ENCODE measurements at regions not wholly inside any gene's neighbourhood (a gene's known extent, or its start where the extent isn't known, plus 50 kb on each side); places are given as distances from the start of the nearest gene placed in this dataset.

DNA sequence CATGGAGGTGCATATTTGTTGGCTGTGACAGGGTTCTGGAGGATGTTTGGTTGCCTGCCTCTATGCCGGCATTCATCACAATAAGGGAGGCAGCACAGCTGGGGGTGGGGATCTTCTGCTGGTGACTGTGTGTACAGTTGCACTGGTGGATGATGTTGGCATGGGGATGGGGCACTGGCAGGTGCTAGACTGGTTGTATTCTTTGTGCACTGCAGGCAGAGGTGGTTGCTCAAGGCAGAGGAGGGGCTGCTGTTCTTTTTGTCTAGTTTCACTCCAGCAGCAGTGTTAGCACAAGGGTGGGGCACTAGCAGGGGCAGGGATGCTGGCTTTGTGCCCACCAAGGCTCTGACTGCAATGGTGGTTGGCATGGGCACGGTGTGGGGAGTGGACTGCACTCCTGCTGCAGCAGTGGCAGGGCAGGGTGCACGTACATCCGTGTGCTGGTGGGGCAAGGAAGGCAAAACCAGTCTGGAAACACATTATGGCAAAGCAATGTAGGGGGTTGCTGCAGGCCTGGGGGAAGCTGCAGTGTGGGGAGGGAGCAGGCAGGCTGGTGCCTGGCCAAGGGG lies 69.3 kb downstream of the ISOC1 start:
- no peak overlapping the region for H3K9ac ChIP-seq (ENCODE audit: low read length)
- no peak overlapping the region for H2AFZ ChIP-seq (ENCODE audit: low read depth, low read length)
- no peak overlapping the region for H3K4me3 Mint-ChIP-seq (ENCODE audit: unreplicated experiment)
- H3K36me3 Mint-ChIP-seq (ENCODE audit: low read depth, unreplicated experiment): no peaks in the 10 kb centered on the region
- peaks cover 11% of the 10 kb centered on the region for H3K9me3 Mint-ChIP-seq (ENCODE audit: unreplicated experiment)
- H3K27ac ChIP-seq (ENCODE audit: low read depth, low read length): no peak overlapping the region
- H4K20me1 ChIP-seq (ENCODE audit: insufficient read depth, low read length): no peaks in the 10 kb centered on the region
- no peaks in the 10 kb centered on the region for H3K36me3 ChIP-seq (ENCODE audit: insufficient read depth, low read length)
- H3K9me3 ChIP-seq (ENCODE audit: insufficient read depth, low read depth, low read length): peaks cover 6% of the 10 kb centered on the region
- H3K79me2 ChIP-seq (ENCODE audit: insufficient read depth, low read length): no peaks in the 10 kb centered on the region
- TF ChIP-seq, protein P1, sequence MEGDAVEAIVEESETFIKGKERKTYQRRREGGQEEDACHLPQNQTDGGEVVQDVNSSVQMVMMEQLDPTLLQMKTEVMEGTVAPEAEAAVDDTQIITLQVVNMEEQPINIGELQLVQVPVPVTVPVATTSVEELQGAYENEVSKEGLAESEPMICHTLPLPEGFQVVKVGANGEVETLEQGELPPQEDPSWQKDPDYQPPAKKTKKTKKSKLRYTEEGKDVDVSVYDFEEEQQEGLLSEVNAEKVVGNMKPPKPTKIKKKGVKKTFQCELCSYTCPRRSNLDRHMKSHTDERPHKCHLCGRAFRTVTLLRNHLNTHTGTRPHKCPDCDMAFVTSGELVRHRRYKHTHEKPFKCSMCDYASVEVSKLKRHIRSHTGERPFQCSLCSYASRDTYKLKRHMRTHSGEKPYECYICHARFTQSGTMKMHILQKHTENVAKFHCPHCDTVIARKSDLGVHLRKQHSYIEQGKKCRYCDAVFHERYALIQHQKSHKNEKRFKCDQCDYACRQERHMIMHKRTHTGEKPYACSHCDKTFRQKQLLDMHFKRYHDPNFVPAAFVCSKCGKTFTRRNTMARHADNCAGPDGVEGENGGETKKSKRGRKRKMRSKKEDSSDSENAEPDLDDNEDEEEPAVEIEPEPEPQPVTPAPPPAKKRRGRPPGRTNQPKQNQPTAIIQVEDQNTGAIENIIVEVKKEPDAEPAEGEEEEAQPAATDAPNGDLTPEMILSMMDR (IDR thresholded peaks at IDR 0.05; ENCODE audit: insufficient read depth, low read depth, low read length): no peak
- H3K4me2 ChIP-seq (ENCODE audit: low read length): no peak overlapping the region
- DNase-seq (ENCODE audit: low read depth): no peak
- H3K4me1 ChIP-seq (ENCODE audit: insufficient read depth, low read length): no peaks in the 10 kb centered on the region
- FAIRE-seq: no peak
- H3K4me1 Mint-ChIP-seq (ENCODE audit: low read depth, unreplicated experiment): no peaks in the 10 kb centered on the region
- H3K4me3 ChIP-seq (ENCODE audit: insufficient read depth, low read depth, low read length): no peak overlapping the region
- H3K27me3 Mint-ChIP-seq (ENCODE audit: low read depth, unreplicated experiment): no peaks in the 10 kb centered on the region
- no peak overlapping the region for H3K27ac Mint-ChIP-seq (ENCODE audit: unreplicated experiment)
- no peaks in the 10 kb centered on the region for H3K27me3 ChIP-seq (ENCODE audit: insufficient read depth, low read length)

- no peak for TF ChIP-seq EZH2 (IDR thresholded peaks at IDR 0.05; ENCODE audit: insufficient read depth, low read length)
- TF ChIP-seq, protein P1 (IDR thresholded peaks at IDR 0.05; ENCODE audit: insufficient read depth, low read depth, low read length): no peak
- H3K4me2 ChIP-seq (ENCODE audit: low read length): no peak overlapping the region
- no peak overlapping the region for H3K4me3 ChIP-seq (ENCODE audit: insufficient read depth, low read depth, low read length)
- H3K9me3 Mint-ChIP-seq (ENCODE audit: unreplicated experiment): no peaks in the 10 kb centered on the region
- H3K79me2 ChIP-seq (ENCODE audit: insufficient read depth, low read length): no peaks in the 10 kb centered on the region
- no peaks in the 10 kb centered on the region for H3K36me3 Mint-ChIP-seq (ENCODE audit: low read depth, unreplicated experiment)
- H3K9me3 ChIP-seq (ENCODE audit: insufficient read depth, low read depth, low read length): no peaks in the 10 kb centered on the region
- no peaks in the 10 kb centered on the region for H3K27me3 Mint-ChIP-seq (ENCODE audit: low read depth, unreplicated experiment)
- no peak overlapping the region for H3K27ac ChIP-seq (ENCODE audit: low read depth, low read length)
- H3K4me3 Mint-ChIP-seq (ENCODE audit: unreplicated experiment): no peak overlapping the region
- no peaks in the 10 kb centered on the region for H3K4me1 ChIP-seq (ENCODE audit: insufficient read depth, low read length)
- H3K36me3 ChIP-seq (ENCODE audit: insufficient read depth, low read length): no peaks in the 10 kb centered on the region
- H2AFZ ChIP-seq (ENCODE audit: low read depth, low read length): no peak overlapping the region
- no peaks in the 10 kb centered on the region for H4K20me1 ChIP-seq (ENCODE audit: insufficient read depth, low read length)
- no peaks in the 10 kb centered on the region for H3K27me3 ChIP-seq (ENCODE audit: insufficient read depth, low read length)
- FAIRE-seq (no peak), DNase-seq (ENCODE audit: low read depth) (no peak)
- no peaks in the 10 kb centered on the region for H3K4me1 Mint-ChIP-seq (ENCODE audit: low read depth, unreplicated experiment)
- no peak overlapping the region for H3K9ac ChIP-seq (ENCODE audit: low read length)
- no peak overlapping the region for H3K27ac Mint-ChIP-seq (ENCODE audit: unreplicated experiment)
Measured at GRCh38 chr5:129170050-129170449, 75.5 kb downstream of the ISOC1 start.

GRCh38 chr5:129171194-129171944 lies 76.8 kb downstream of the ISOC1 start:
- Mint-ChIP-seq H3K9me3 (ENCODE audit: unreplicated experiment) (no peaks in the 10 kb centered on the region), H3K4me1 (ENCODE audit: low read depth, unreplicated experiment) (no peaks in the 10 kb centered on the region), H3K36me3 (ENCODE audit: low read depth, unreplicated experiment) (no peaks in the 10 kb centered on the region), H3K27me3 (ENCODE audit: low read depth, unreplicated experiment) (no peaks in the 10 kb centered on the region), H3K27ac (ENCODE audit: unreplicated experiment) (no peak overlapping the region), H3K4me3 (ENCODE audit: unreplicated experiment) (no peak overlapping the region)
- no peak overlapping the region for H3K4me3 ChIP-seq (ENCODE audit: insufficient read depth, low read depth, low read length)
- no peak for FAIRE-seq
- no peaks in the 10 kb centered on the region for H3K27me3 ChIP-seq (ENCODE audit: insufficient read depth, low read length)
- TF ChIP-seq, protein P1 (IDR thresholded peaks at IDR 0.05; ENCODE audit: insufficient read depth, low read depth, low read length): no peak
- no peak for TF ChIP-seq EZH2 (IDR thresholded peaks at IDR 0.05; ENCODE audit: insufficient read depth, low read length)
- no peaks in the 10 kb centered on the region for H3K9me3 ChIP-seq (ENCODE audit: insufficient read depth, low read depth, low read length)
- H3K79me2 ChIP-seq (ENCODE audit: insufficient read depth, low read length): no peaks in the 10 kb centered on the region
- no peak for DNase-seq (ENCODE audit: low read depth)
- no peaks in the 10 kb centered on the region for H3K4me1 ChIP-seq (ENCODE audit: insufficient read depth, low read length)
- no peak overlapping the region for H3K4me2 ChIP-seq (ENCODE audit: low read length)
- H3K36me3 ChIP-seq (ENCODE audit: insufficient read depth, low read length): no peaks in the 10 kb centered on the region
- H3K9ac ChIP-seq (ENCODE audit: low read length): no peak overlapping the region
- no peaks in the 10 kb centered on the region for H4K20me1 ChIP-seq (ENCODE audit: insufficient read depth, low read length)
- no peak overlapping the region for H2AFZ ChIP-seq (ENCODE audit: low read depth, low read length)
- H3K27ac ChIP-seq (ENCODE audit: low read depth, low read length): no peak overlapping the region

Data from astrocyte (in vitro differentiated cells and primary cell).